Natural killer cell (primary cell): ENCODE measurements at regions not wholly inside any gene's neighbourhood (a gene's known extent, or its start where the extent isn't known, plus 50 kb on each side); places are given as distances from the start of the nearest gene placed in this dataset.

Experiments used
- ATAC-seq, 3 donors: fragments of 150-1000 bp in 2 of 3; fragments of 200-7000 bp in 1 of 3; cut with Tn5 transposase; 1 replicate in 1 of 3; 2 replicates in 2 of 3; pipeline ENCODE4 v1.10.0; 2021; ENCODE audit warnings: mild to moderate bottlenecking in 2 of 3, moderate library complexity in 2 of 3
- DNase-seq, 2 donors: peaks; one replicate each; pipeline versions ENCODE4 v3.0.0 to v3.0.0-alpha.2; 2013 to 2021; ENCODE audit warnings: mixed read lengths in 1 of 2
- H3K27ac ChIP-seq: one replicate; pipeline ENCODE4 v1.5.1; 2013; ENCODE audit warnings: mild to moderate bottlenecking, low read length
- H3K27me3 ChIP-seq: one replicate; pipeline ENCODE4 v1.6.1; 2013; ENCODE audit warnings: low read length; ENCODE audit not compliant: control insufficient read depth, insufficient read depth
- H3K36me3 ChIP-seq: one replicate; pipeline ENCODE4 v1.6.1; 2013; ENCODE audit warnings: low read length; ENCODE audit not compliant: control insufficient read depth, insufficient read depth
- H3K4me1 ChIP-seq: one replicate; pipeline ENCODE4 v1.6.1; 2013; ENCODE audit warnings: low read length; ENCODE audit not compliant: control insufficient read depth, insufficient read depth
- H3K4me3 ChIP-seq: one replicate; pipeline ENCODE4 v1.5.1; 2013; ENCODE audit warnings: low read length
- H3K9me3 ChIP-seq: one replicate; pipeline ENCODE4 v1.6.1; 2013; ENCODE audit warnings: low read length; ENCODE audit not compliant: control insufficient read depth, insufficient read depth
- H3K27ac Mint-ChIP-seq, 2 donors: one replicate each; pipeline ENCODE4 v1.8.0; 2022; ENCODE audit warnings: mild to moderate bottlenecking in 2 of 2, mixed read lengths in 2 of 2, moderate library complexity in 1 of 2
- H3K27me3 Mint-ChIP-seq, 2 donors: one replicate each; pipeline ENCODE4 v1.8.0; 2022; ENCODE audit warnings: low read depth in 2 of 2, mixed read lengths in 2 of 2
- H3K36me3 Mint-ChIP-seq: one replicate; pipeline ENCODE4 v1.8.0; 2022; ENCODE audit warnings: mixed read lengths
- H3K4me1 Mint-ChIP-seq, 2 donors: one replicate each; pipeline ENCODE4 v1.8.0; 2022; ENCODE audit warnings: mixed read lengths in 2 of 2
- H3K4me3 Mint-ChIP-seq: one replicate; pipeline ENCODE4 v1.8.0; 2022; ENCODE audit warnings: mild to moderate bottlenecking, moderate library complexity, mixed read lengths
- H3K9me3 Mint-ChIP-seq, 2 donors: one replicate each; pipeline ENCODE4 v1.8.0; 2022; ENCODE audit warnings: mixed read lengths in 2 of 2
- WGBS: methylation state at CpG from one replicate; pipeline ENCODE4 v1.1.7; 2013; ENCODE audit warnings: missing lambda C conversion rate; ENCODE audit not compliant: insufficient coverage; 5-methylcytosine and 5-hydroxymethylcytosine counted together
- intact Hi-C: fragments of 100-400 bp; cut with micrococcal nuclease; formaldehyde crosslinking; loops from one replicate; pipeline ENCODE4 v1.14.2; 2022
- TF ChIP-seq, protein P1 (sequence below): fragments of 200-600 bp; IDR thresholded peaks from one replicate; pipeline ENCODE4 v1.8.0; 2022; ENCODE audit warnings: antibody characterized with exemption

GRCh38 chr20:48246061-48246790, 460.9 kb upstream of the SULF2 start:
- no peak overlapping the region for H3K27ac ChIP-seq
- no peaks in the 10 kb centered on the region for H3K9me3 ChIP-seq
- H3K36me3 Mint-ChIP-seq, result no peaks in the 10 kb centered on the region
- no peaks in the 10 kb centered on the region for H3K9me3 Mint-ChIP-seq
- H3K4me3 Mint-ChIP-seq, result no peak overlapping the region
- 80% methylated on average over 9 of the region's 9 CpGs for WGBS
- H3K4me1 ChIP-seq, result no peaks in the 10 kb centered on the region
- H3K27ac Mint-ChIP-seq, result no peak overlapping the region
- peaks cover 18 to 31% of the 10 kb centered on the region in 2 donors for H3K27me3 Mint-ChIP-seq
- no peaks in the 10 kb centered on the region for H3K36me3 ChIP-seq
- peaks cover 9 to 10% of the 10 kb centered on the region in 2 donors for H3K4me1 Mint-ChIP-seq
- TF ChIP-seq, protein P1, sequence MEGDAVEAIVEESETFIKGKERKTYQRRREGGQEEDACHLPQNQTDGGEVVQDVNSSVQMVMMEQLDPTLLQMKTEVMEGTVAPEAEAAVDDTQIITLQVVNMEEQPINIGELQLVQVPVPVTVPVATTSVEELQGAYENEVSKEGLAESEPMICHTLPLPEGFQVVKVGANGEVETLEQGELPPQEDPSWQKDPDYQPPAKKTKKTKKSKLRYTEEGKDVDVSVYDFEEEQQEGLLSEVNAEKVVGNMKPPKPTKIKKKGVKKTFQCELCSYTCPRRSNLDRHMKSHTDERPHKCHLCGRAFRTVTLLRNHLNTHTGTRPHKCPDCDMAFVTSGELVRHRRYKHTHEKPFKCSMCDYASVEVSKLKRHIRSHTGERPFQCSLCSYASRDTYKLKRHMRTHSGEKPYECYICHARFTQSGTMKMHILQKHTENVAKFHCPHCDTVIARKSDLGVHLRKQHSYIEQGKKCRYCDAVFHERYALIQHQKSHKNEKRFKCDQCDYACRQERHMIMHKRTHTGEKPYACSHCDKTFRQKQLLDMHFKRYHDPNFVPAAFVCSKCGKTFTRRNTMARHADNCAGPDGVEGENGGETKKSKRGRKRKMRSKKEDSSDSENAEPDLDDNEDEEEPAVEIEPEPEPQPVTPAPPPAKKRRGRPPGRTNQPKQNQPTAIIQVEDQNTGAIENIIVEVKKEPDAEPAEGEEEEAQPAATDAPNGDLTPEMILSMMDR, result no peak
- no peak for DNase-seq
- no peaks in the 10 kb centered on the region for H3K27me3 ChIP-seq
- H3K4me3 ChIP-seq, result no peak overlapping the region
- no peak for ATAC-seq
- intact Hi-C loops, result no loop called here

GRCh38 chr20:48242623-48243022, 457.3 kb upstream of the SULF2 start:
- intact Hi-C loops, result no loop called here
- Histone ChIP-seq H3K9me3 (no peaks in the 10 kb centered on the region), H3K27ac (no peak overlapping the region), H3K27me3 (no peaks in the 10 kb centered on the region), H3K4me1 (no peaks in the 10 kb centered on the region), H3K4me3 (no peak overlapping the region), H3K36me3 (no peaks in the 10 kb centered on the region)
- Mint-ChIP-seq H3K36me3 (no peaks in the 10 kb centered on the region), H3K27ac (no peak overlapping the region), H3K9me3 (no peaks in the 10 kb centered on the region), H3K27me3 (peaks cover 7 to 30% of the 10 kb centered on the region in 2 donors), H3K4me3 (no peak overlapping the region), H3K4me1 (peaks cover 9 to 10% of the 10 kb centered on the region in 2 donors)
- 93% methylated on average over 8 of the region's 8 CpGs for WGBS
- ATAC-seq (no peak), DNase-seq (no peak)
- TF ChIP-seq, protein P1, result no peak

GRCh38 chr20:48241482-48241881, 456.2 kb upstream of the SULF2 start:
- no peaks in the 10 kb centered on the region for H3K9me3 Mint-ChIP-seq
- Histone ChIP-seq H3K4me3 (no peak overlapping the region), H3K9me3 (no peaks in the 10 kb centered on the region), H3K4me1 (no peaks in the 10 kb centered on the region), H3K27ac (no peak overlapping the region), H3K27me3 (no peaks in the 10 kb centered on the region), H3K36me3 (no peaks in the 10 kb centered on the region)
- H3K27me3 Mint-ChIP-seq, result peaks cover 6 to 25% of the 10 kb centered on the region in 2 donors
- H3K4me3 Mint-ChIP-seq, result no peak overlapping the region
- H3K27ac Mint-ChIP-seq, result no peak overlapping the region
- intact Hi-C loops, result no loop called here
- H3K36me3 Mint-ChIP-seq, result no peaks in the 10 kb centered on the region
- WGBS, result 81% methylated on average over 5 of the region's 5 CpGs
- no peak for DNase-seq
- ATAC-seq, result no peak
- H3K4me1 Mint-ChIP-seq, result peaks cover 9 to 10% of the 10 kb centered on the region in 2 donors
- TF ChIP-seq, protein P1, result no peak

DNA sequence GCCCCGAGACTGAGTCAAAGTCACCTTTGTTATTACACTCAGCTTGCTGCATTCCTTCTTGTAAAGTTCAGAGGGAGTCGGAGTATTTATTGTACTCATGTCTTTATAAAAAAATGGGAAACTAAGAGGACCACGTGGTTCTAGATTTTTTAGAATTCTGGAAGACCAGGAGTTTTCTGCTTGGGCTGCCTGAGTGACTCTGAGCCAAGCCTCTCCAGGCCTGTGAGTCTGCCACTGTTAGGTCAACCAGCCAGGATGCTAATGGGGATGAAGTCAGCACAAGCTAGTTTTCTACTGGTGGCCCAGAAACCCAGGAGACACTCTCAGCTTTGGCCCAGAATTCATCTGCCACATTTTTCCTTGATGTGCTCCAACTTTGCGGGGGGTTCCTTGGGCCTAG, 453.5 kb upstream of the SULF2 start:
- H3K27me3 ChIP-seq, result no peaks in the 10 kb centered on the region
- no peaks in the 10 kb centered on the region for H3K9me3 ChIP-seq
- H3K27ac Mint-ChIP-seq, result no peak overlapping the region
- peaks cover under 1 to 5% of the 10 kb centered on the region in 2 donors for H3K4me1 Mint-ChIP-seq
- no peaks in the 10 kb centered on the region for H3K4me1 ChIP-seq
- TF ChIP-seq, protein P1, result no peak
- no peaks in the 10 kb centered on the region for H3K36me3 ChIP-seq
- intact Hi-C loops, result no loop called here
- no peak overlapping the region for H3K4me3 ChIP-seq
- H3K27me3 Mint-ChIP-seq, result peaks cover 6 to 21% of the 10 kb centered on the region in 2 donors
- no peak overlapping the region for H3K27ac ChIP-seq
- ATAC-seq (no peak), DNase-seq (no peak)
- H3K9me3 Mint-ChIP-seq, result no peaks in the 10 kb centered on the region
- WGBS, result 72% methylated on average over 4 of the region's 4 CpGs
- H3K36me3 Mint-ChIP-seq, result no peaks in the 10 kb centered on the region
- no peak overlapping the region for H3K4me3 Mint-ChIP-seq
